ENCODE measurements at regions not wholly inside any gene's neighbourhood (a gene's known extent, or its start where the extent isn't known, plus 50 kb on each side); places are given as distances from the start of the nearest gene placed in this dataset.

DNA sequence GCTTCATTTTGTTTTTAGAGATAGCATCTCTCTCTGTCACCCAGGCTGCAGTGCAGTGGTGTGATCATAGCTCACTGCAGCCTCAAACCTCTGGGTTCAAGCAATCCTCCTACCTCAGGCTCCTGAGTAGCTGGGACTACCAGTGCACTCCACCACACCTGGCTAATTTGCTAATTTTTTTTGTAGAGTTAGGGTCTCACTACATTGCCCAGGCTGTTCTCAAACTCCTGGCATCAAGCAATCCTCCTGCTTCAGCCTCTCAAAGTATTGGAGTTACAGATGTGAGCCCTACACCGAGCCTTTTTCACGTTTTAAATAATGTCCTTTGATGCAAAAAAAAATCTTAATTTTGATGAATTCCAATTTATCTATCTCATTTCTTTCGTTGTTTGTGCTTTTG is 75.4 kb upstream of the LINC01488 start:
- H3K9ac ChIP-seq (ENCODE audit: insufficient read length): no peak overlapping the region
- 0 out of 2 replicates have a peak, but pooled peaks cover 6% of the 10 kb centered on the region for H3K9me3 ChIP-seq (ENCODE audit: low read depth, low read length)
- TF ChIP-seq FOXP2 (optimal IDR thresholded peaks at IDR 0.05; ENCODE audit: control extremely low read depth, extremely low read length, insufficient read depth): no peak
- TF ChIP-seq POLR2AphosphoS5 (IDR thresholded peaks at IDR 0.05; ENCODE audit: borderline replicate concordance, low read depth, low read length): no peak
- no peak for TF ChIP-seq EZH2 (IDR thresholded peaks at IDR 0.05)
- DNase-seq (ENCODE audit: low read depth, low spot score): no peak
- no peak overlapping the region for H3K27ac ChIP-seq
- H3K36me3 ChIP-seq (ENCODE audit: insufficient read depth, low read length): no peaks in the 10 kb centered on the region
- H3K4me3 ChIP-seq: no peak overlapping the region

DNA sequence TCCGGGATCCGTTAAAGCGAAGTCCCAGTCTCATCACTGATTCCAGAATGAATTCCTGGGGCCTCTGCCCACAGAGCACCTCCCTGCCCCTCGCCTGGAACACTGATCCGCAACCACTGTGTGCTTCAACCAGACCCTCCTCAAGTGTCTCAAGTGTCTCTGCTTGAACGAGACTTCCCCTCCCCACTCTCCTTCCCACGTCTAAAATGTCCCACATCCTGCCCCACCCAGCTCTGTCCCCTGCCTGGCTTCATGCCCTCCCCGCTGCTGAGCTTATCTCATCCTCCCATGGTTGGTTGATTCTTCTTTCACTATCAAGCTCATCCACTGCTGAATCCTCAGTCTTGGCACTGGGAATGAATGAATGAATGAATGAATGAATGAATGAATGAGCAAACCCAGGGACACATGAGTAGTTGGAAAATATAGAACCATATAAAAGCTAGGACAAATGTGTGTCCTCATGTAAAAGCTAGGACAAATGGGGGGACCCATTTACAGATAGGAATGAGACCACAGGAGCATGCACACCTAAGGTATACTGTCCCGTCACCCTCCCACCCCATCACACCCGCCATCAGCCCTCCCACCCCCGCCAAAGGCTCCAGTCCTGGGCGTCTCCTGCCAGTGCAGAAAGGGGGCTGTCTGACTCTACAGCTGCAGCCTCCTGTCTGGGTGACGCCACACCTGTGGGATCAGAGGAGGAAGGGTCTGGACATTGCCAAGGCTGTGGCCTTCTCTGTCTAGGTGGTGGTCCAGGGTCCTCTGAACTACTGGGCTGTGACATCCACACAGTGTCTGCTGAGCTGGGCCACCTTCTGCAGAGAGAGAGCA is 71.4 kb upstream of the LINC01488 start:
- no peak for DNase-seq (ENCODE audit: low read depth, low spot score)

DNA sequence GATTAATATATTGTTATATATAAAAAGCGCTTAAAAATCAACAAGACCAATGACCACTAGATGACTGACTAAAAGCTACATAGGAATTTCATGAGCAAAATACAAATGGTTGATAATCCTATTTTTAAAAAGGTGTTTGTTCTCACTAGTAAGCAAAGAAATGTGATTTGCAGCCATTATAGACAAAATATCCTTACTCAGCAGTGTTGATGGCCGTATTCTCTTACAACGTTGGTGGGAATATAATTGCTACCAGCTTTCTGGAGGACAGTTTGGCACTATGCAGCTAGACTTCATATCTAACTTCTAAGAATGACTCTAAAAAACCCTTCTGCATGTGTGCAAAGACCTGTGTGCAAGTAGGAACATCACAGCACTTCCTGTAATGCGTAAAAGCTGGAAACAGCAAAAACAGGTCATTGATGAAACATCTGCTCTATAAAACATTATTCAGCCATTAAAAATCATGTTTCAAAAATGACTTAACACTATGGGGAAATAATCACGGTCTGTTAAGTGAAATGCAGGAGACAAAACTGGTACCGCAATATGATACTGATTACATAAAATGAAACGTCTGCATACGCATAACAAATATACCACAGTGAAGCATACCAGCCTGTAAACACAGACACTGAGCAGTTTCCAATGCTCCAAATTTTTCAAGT is 70.1 kb upstream of the LINC01488 start:
- TF ChIP-seq EZH2 (IDR thresholded peaks at IDR 0.05) (no peak), POLR2AphosphoS5 (IDR thresholded peaks at IDR 0.05; ENCODE audit: borderline replicate concordance, low read depth, low read length) (no peak), FOXP2 (optimal IDR thresholded peaks at IDR 0.05; ENCODE audit: control extremely low read depth, extremely low read length, insufficient read depth) (no peak)
- DNase-seq (ENCODE audit: low read depth, low spot score): peak; percentile 8

More for the DNA sequence above, 71.4 kb upstream of the LINC01488 start:
- Histone ChIP-seq H3K36me3 (ENCODE audit: insufficient read depth, low read length) (no peaks in the 10 kb centered on the region), H3K4me3 (no peak overlapping the region), H3K27ac (no peak overlapping the region; the same call in 1 of the 2 replicates), H3K9me3 (ENCODE audit: low read depth, low read length) (no peaks in the 10 kb centered on the region), H3K9ac (ENCODE audit: insufficient read length) (no peak overlapping the region)
- TF ChIP-seq POLR2AphosphoS5 (IDR thresholded peaks at IDR 0.05; ENCODE audit: borderline replicate concordance, low read depth, low read length) (no peak), EZH2 (IDR thresholded peaks at IDR 0.05) (no peak), FOXP2 (optimal IDR thresholded peaks at IDR 0.05; ENCODE audit: control extremely low read depth, extremely low read length, insufficient read depth) (no peak)

DNA sequence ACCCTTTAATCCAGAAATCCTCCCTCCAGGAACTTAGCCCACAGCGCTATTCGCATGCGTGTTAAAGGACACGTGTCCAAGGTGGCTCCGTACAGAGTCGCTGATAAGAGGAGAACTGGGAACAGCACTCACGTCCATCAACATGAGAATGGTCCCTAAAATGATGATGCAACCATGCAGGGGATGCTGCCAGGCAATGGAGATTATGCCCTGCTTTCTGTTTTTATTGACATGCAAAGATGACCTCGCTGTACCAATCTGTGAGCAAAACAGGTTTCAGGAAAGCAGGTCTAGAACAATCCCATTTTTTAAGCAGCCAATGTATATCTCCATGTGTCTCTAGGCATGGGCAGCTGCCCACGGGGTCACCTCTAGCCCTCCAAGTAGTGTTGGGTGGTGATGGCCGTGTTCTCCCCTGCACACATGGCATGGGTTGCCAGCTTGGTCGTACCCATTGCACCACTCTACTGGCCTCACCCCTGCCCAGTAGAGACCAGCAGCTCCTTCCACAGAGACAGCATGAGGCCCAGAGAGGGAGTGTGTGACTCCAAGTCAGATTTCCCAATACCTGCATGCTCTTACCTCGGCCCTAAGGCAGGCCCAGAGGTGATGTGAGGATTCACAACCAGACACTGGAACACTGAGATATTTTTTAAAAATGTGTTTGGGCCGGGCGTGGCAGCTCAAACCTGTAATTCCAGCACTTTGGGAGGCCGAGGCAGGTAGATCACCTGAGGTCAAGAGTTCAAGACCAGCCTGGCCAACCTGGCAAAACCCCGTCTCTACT is 68.3 kb upstream of the LINC01488 start:
- Histone ChIP-seq H3K27ac (no peak overlapping the region), H3K4me3 (no peak overlapping the region), H3K9me3 (ENCODE audit: low read depth, low read length) (no peaks in the 10 kb centered on the region), H3K36me3 (ENCODE audit: insufficient read depth, low read length) (no peaks in the 10 kb centered on the region), H3K9ac (ENCODE audit: insufficient read length) (no peak overlapping the region)
- TF ChIP-seq EZH2 (IDR thresholded peaks at IDR 0.05) (no peak), POLR2AphosphoS5 (IDR thresholded peaks at IDR 0.05; ENCODE audit: borderline replicate concordance, low read depth, low read length) (no peak), FOXP2 (optimal IDR thresholded peaks at IDR 0.05; ENCODE audit: control extremely low read depth, extremely low read length, insufficient read depth) (no peak)
- DNase-seq (ENCODE audit: low read depth, low spot score): no peak

More for the DNA sequence above, 70.1 kb upstream of the LINC01488 start:
- Histone ChIP-seq H3K9me3 (ENCODE audit: low read depth, low read length) (no peaks in the 10 kb centered on the region), H3K36me3 (ENCODE audit: insufficient read depth, low read length) (no peaks in the 10 kb centered on the region), H3K27ac (peak overlapping the region; percentile 90), H3K4me3 (peak overlapping the region; percentile 38), H3K9ac (ENCODE audit: insufficient read length) (peak overlapping the region; percentile 6)

DNA sequence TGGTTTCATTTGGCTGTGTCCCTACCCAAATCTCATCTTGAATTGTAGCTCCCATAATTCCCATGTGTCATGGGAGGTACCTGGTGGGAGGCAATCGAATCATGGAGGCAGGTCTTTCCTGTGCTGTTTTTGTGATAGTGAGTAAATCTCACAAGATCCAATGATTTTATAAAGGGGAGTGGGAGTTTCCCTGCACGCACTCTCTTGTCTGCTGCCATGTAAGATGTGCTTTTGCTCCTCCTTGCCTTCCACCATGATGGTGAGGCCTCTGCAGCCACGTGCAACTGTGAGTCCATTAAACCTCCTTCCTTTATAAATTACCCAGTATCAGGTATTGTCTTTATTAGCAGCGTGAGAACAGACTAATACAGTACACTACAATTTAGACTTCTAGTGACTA is 67.5 kb upstream of the LINC01488 start:
- no peak for TF ChIP-seq POLR2AphosphoS5 (IDR thresholded peaks at IDR 0.05; ENCODE audit: borderline replicate concordance, low read depth, low read length)
- TF ChIP-seq FOXP2 (optimal IDR thresholded peaks at IDR 0.05; ENCODE audit: control extremely low read depth, extremely low read length, insufficient read depth): no peak
- TF ChIP-seq EZH2 (IDR thresholded peaks at IDR 0.05): no peak
- Histone ChIP-seq H3K9ac (ENCODE audit: insufficient read length) (no peak overlapping the region), H3K36me3 (ENCODE audit: insufficient read depth, low read length) (no peaks in the 10 kb centered on the region), H3K4me3 (no peak overlapping the region), H3K9me3 (ENCODE audit: low read depth, low read length) (no peaks in the 10 kb centered on the region), H3K27ac (no peak overlapping the region)
- DNase-seq (ENCODE audit: low read depth, low spot score): no peak

DNA sequence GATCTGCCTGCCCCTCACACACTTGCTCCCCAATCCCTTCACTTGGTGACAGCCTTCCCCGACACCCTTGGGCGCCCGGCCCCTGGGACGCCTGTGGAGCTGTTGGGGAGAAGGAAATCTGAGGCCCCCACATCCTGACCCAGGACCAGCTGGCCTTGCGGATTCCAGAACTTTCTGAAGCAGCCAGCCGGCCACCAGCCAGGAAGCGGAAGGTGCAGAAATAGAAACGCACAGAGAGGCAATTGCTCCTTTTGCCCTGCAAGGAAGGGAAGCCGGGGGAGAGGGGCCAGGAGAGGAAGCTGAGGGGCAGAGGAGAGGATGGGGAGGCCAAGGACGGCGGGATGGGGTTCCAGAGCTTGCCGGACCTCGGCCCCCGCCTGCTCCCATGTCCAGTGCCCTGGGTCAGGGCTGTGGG is 66.7 kb upstream of the LINC01488 start:
- no peaks in the 10 kb centered on the region for H3K36me3 ChIP-seq (ENCODE audit: insufficient read depth, low read length)
- DNase-seq (ENCODE audit: low read depth, low spot score): no peak
- TF ChIP-seq FOXP2 (optimal IDR thresholded peaks at IDR 0.05; ENCODE audit: control extremely low read depth, extremely low read length, insufficient read depth) (no peak), POLR2AphosphoS5 (IDR thresholded peaks at IDR 0.05; ENCODE audit: borderline replicate concordance, low read depth, low read length) (no peak), EZH2 (IDR thresholded peaks at IDR 0.05) (no peak)
- H3K4me3 ChIP-seq: no peak overlapping the region
- H3K9ac ChIP-seq (ENCODE audit: insufficient read length): no peak overlapping the region
- no peak overlapping the region for H3K27ac ChIP-seq
- no peaks in the 10 kb centered on the region for H3K9me3 ChIP-seq (ENCODE audit: low read depth, low read length)

DNA sequence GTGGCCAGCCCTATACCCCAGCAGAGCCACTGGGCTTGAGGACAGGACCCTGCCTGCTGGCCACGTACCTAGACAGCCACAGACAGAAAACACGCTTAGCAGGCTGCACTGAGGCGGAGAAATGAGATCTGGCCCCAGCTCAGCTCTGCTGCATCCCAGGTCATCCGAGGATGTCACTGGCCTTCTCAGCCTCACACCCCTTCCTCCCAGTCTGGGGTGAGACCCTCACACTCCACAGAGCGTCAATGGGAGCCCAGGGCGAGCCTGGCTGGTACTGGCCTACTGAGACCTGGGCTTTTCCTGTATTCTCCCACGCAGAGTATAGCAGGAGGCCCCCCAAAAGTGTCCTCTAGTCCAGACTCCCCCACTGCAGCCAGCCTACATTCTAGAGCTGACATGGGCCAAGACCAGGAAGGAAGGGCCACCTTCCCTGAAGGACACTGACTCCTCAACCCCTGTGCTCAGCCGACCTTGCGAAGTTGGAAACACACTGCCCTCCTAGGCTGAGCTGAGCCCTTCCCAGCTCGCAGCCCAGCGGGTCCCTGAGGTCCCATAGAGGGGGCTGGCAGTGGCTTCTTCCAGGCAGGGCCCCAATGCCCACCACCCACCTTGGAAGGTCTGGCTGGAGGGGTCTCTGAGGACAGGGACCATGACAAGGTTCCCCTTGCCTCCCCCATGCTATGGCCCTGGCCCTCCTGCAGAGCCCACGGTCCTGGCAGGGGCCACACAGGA is 65.9 kb upstream of the LINC01488 start:
- no peak overlapping the region for H3K9ac ChIP-seq (ENCODE audit: insufficient read length)

More for the DNA sequence above, 65.9 kb upstream of the LINC01488 start:
- TF ChIP-seq FOXP2 (optimal IDR thresholded peaks at IDR 0.05; ENCODE audit: control extremely low read depth, extremely low read length, insufficient read depth) (no peak), POLR2AphosphoS5 (IDR thresholded peaks at IDR 0.05; ENCODE audit: borderline replicate concordance, low read depth, low read length) (no peak), EZH2 (IDR thresholded peaks at IDR 0.05) (no peak)
- no peak overlapping the region for H3K4me3 ChIP-seq
- DNase-seq (ENCODE audit: low read depth, low spot score): no peak
- H3K27ac ChIP-seq: no peak overlapping the region
- no peaks in the 10 kb centered on the region for H3K36me3 ChIP-seq (ENCODE audit: insufficient read depth, low read length)
- no peaks in the 10 kb centered on the region for H3K9me3 ChIP-seq (ENCODE audit: low read depth, low read length)

All from SK-N-MC (cell line).